ENCODE measurements at regions not wholly inside any gene's neighbourhood (a gene's known extent, or its start where the extent isn't known, plus 50 kb on each side); places are given as distances from the start of the nearest gene placed in this dataset.

DNA sequence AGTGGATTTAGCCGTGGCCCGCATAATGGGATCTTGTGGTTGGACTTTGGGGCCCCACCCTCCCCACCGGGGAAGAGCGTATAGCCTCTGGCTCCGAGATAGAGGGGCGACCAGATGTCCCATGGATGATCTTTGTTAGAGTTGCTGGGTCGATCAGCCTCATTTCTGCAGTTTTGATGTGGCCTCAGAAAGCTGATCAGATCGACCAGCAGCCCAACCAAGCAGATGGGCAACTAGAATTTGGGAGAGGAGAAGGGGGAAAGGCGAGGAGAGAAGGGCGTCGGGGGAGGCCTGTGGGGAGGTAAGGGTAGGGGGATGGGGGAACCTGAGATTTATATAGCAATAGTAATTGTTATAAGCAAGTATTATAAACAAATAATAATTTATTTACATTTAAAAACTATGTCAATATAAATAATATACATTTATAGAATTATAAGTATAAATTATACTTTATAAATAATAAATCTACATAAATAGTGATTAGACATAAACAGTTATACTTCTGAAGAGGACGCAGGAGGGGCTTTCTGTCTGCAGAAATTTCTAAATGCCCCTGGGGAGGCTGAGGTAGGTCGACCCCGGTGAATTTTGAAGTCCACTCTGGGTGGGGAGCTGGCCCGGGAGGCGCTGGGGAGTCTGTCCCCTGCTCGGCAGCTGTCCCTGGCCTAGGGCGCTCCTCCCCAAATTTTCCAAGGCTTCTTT lies 136.3 kb downstream of the KCNJ12 start:
- TF ChIP-seq, protein P1, sequence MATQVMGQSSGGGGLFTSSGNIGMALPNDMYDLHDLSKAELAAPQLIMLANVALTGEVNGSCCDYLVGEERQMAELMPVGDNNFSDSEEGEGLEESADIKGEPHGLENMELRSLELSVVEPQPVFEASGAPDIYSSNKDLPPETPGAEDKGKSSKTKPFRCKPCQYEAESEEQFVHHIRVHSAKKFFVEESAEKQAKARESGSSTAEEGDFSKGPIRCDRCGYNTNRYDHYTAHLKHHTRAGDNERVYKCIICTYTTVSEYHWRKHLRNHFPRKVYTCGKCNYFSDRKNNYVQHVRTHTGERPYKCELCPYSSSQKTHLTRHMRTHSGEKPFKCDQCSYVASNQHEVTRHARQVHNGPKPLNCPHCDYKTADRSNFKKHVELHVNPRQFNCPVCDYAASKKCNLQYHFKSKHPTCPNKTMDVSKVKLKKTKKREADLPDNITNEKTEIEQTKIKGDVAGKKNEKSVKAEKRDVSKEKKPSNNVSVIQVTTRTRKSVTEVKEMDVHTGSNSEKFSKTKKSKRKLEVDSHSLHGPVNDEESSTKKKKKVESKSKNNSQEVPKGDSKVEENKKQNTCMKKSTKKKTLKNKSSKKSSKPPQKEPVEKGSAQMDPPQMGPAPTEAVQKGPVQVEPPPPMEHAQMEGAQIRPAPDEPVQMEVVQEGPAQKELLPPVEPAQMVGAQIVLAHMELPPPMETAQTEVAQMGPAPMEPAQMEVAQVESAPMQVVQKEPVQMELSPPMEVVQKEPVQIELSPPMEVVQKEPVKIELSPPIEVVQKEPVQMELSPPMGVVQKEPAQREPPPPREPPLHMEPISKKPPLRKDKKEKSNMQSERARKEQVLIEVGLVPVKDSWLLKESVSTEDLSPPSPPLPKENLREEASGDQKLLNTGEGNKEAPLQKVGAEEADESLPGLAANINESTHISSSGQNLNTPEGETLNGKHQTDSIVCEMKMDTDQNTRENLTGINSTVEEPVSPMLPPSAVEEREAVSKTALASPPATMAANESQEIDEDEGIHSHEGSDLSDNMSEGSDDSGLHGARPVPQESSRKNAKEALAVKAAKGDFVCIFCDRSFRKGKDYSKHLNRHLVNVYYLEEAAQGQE (IDR thresholded peaks at IDR 0.05; ENCODE audit: insufficient replicate concordance, low read depth) = no peak
- TF ChIP-seq CTCF (IDR thresholded peaks at IDR 0.05; ENCODE audit: insufficient read depth, low read length) = no peak
